HK-2 (cell line): ENCODE measurements at regions not wholly inside any gene's neighbourhood (a gene's known extent, or its start where the extent isn't known, plus 50 kb on each side); places are given as distances from the start of the nearest gene placed in this dataset.

Experiments
- DNase-seq: peaks from one replicate; pipeline ENCODE4 v3.0.0-alpha.2; 2018; ENCODE audit not compliant: unreplicated experiment

GRCh38 chr16:86632206-86632605 is 53.9 kb downstream of the FOXL1 start:
- DNase-seq, result no peak

GRCh38 chr16:86632944-86633343 is 54.6 kb downstream of the FOXL1 start:
- DNase-seq, result no peak

GRCh38 chr16:86634292-86634691 is 55.9 kb downstream of the FOXL1 start:
- DNase-seq, result no peak

- DNase-seq, result no peak
Observed at GRCh38 chr16:86635176-86635876, 57.0 kb downstream of the FOXL1 start.

GRCh38 chr16:86635926-86636325 is 57.6 kb downstream of the FOXL1 start:
- DNase-seq, result no peak

GRCh38 chr16:86637744-86638143 is 59.4 kb downstream of the FOXL1 start:
- no peak for DNase-seq

- no peak for DNase-seq
Observed at GRCh38 chr16:86638642-86639041, 60.3 kb downstream of the FOXL1 start.

- DNase-seq, result no peak
Observed at GRCh38 chr16:86639354-86639753, 61.0 kb downstream of the FOXL1 start.

GRCh38 chr16:86640265-86640843 is 62.0 kb downstream of the FOXL1 start:
- no peak for DNase-seq

GRCh38 chr16:86642087-86642486 is 63.7 kb downstream of the FOXL1 start:
- DNase-seq, result no peak

- DNase-seq, result no peak
Observed at GRCh38 chr16:86643671-86644070, 65.3 kb downstream of the FOXL1 start.

GRCh38 chr16:86647561-86647960 is 69.2 kb downstream of the FOXL1 start:
- DNase-seq, result no peak

GRCh38 chr16:86649875-86650274 is 71.5 kb downstream of the FOXL1 start:
- DNase-seq, result no peak

GRCh38 chr16:86651013-86651627 is 72.8 kb downstream of the FOXL1 start:
- DNase-seq, result no peak

- DNase-seq, result no peak
Observed at GRCh38 chr16:86651823-86652222, 73.5 kb downstream of the FOXL1 start.

- DNase-seq, result no peak
Observed at GRCh38 chr16:86653285-86654006, 75.1 kb downstream of the FOXL1 start.

- DNase-seq, result no peak
Observed at GRCh38 chr16:86657972-86658371, 79.6 kb downstream of the FOXL1 start.

- no peak for DNase-seq
Observed at GRCh38 chr16:86660623-86661022, 82.3 kb downstream of the FOXL1 start.

GRCh38 chr16:86661706-86662105 is 83.4 kb downstream of the FOXL1 start:
- DNase-seq, result no peak

GRCh38 chr16:86662195-86662594 is 83.8 kb downstream of the FOXL1 start:
- no peak for DNase-seq

GRCh38 chr16:86662740-86663139 is 84.4 kb downstream of the FOXL1 start:
- no peak for DNase-seq

- DNase-seq, result no peak
Observed at GRCh38 chr16:86663685-86664521, 85.6 kb downstream of the FOXL1 start.
